ENCODE measurements at regions not wholly inside any gene's neighbourhood (a gene's known extent, or its start where the extent isn't known, plus 50 kb on each side); places are given as distances from the start of the nearest gene placed in this dataset.
"Not testable (repeated sequence)": the region's sequence is repeated elsewhere in the genome, so short reads cannot be mapped to it uniquely, and the experiment has no call there.

GRCh38 chr5:89320421-89321277, 437.7 kb upstream of the MEF2C start:
- H3K36me3 Mint-ChIP-seq (ENCODE audit: low read depth): no peaks in the 10 kb centered on the region
- H3K27me3 Mint-ChIP-seq: no peaks in the 10 kb centered on the region
- intact Hi-C loops (cut with micrococcal nuclease): no loop called here
- H3K9me3 Mint-ChIP-seq: no peaks in the 10 kb centered on the region
- peaks cover 12% of the 10 kb centered on the region for H3K4me1 Mint-ChIP-seq (ENCODE audit: low read depth)
- H3K27ac Mint-ChIP-seq: no peak overlapping the region
- H3K4me3 Mint-ChIP-seq: no peak overlapping the region

GRCh38 chr5:89317838-89318237, 434.9 kb upstream of the MEF2C start:
- H3K36me3 Mint-ChIP-seq (ENCODE audit: low read depth); H3K9me3 Mint-ChIP-seq; intact Hi-C loops (cut with micrococcal nuclease); H3K27me3 Mint-ChIP-seq; H3K4me3 Mint-ChIP-seq; H3K4me1 Mint-ChIP-seq (ENCODE audit: low read depth); H3K27ac Mint-ChIP-seq: not testable (repeated sequence)

- H3K36me3 Mint-ChIP-seq (ENCODE audit: low read depth): no peaks in the 10 kb centered on the region
- peaks cover 7% of the 10 kb centered on the region for H3K4me1 Mint-ChIP-seq (ENCODE audit: low read depth)
- H3K27ac Mint-ChIP-seq: no peak overlapping the region
- intact Hi-C loops (cut with micrococcal nuclease): no loop called here
- no peaks in the 10 kb centered on the region for H3K27me3 Mint-ChIP-seq
- H3K9me3 Mint-ChIP-seq: no peaks in the 10 kb centered on the region
- H3K4me3 Mint-ChIP-seq: no peak overlapping the region
Observed at GRCh38 chr5:89315286-89316100, 432.5 kb upstream of the MEF2C start.

GRCh38 chr5:89313804-89314588, 431.0 kb upstream of the MEF2C start:
- Mint-ChIP-seq H3K4me3 (no peak overlapping the region), H3K4me1 (ENCODE audit: low read depth) (peaks cover 7% of the 10 kb centered on the region), H3K36me3 (ENCODE audit: low read depth) (no peaks in the 10 kb centered on the region), H3K27me3 (no peaks in the 10 kb centered on the region), H3K9me3 (no peaks in the 10 kb centered on the region), H3K27ac (no peak overlapping the region)
- intact Hi-C loops (cut with micrococcal nuclease): no loop called here

- H3K27ac Mint-ChIP-seq: no peak overlapping the region
- no peaks in the 10 kb centered on the region for H3K36me3 Mint-ChIP-seq (ENCODE audit: low read depth)
- peaks cover 7% of the 10 kb centered on the region for H3K4me1 Mint-ChIP-seq (ENCODE audit: low read depth)
- H3K9me3 Mint-ChIP-seq: no peaks in the 10 kb centered on the region
- intact Hi-C loops (cut with micrococcal nuclease): no loop called here
- no peak overlapping the region for H3K4me3 Mint-ChIP-seq
- no peaks in the 10 kb centered on the region for H3K27me3 Mint-ChIP-seq
Observed at GRCh38 chr5:89313044-89313443, 430.1 kb upstream of the MEF2C start.

GRCh38 chr5:89309268-89309667, 426.3 kb upstream of the MEF2C start:
- Mint-ChIP-seq H3K4me1 (ENCODE audit: low read depth) (peaks cover 13% of the 10 kb centered on the region), H3K36me3 (ENCODE audit: low read depth) (no peaks in the 10 kb centered on the region), H3K27ac (no peak overlapping the region), H3K9me3 (no peaks in the 10 kb centered on the region), H3K4me3 (no peak overlapping the region), H3K27me3 (no peaks in the 10 kb centered on the region)
- intact Hi-C loops (cut with micrococcal nuclease): no loop called here

GRCh38 chr5:89308606-89309040, 425.6 kb upstream of the MEF2C start:
- H3K27ac Mint-ChIP-seq: no peak overlapping the region
- H3K36me3 Mint-ChIP-seq (ENCODE audit: low read depth): no peaks in the 10 kb centered on the region
- H3K4me3 Mint-ChIP-seq: no peak overlapping the region
- no peaks in the 10 kb centered on the region for H3K9me3 Mint-ChIP-seq
- peaks cover 7% of the 10 kb centered on the region for H3K4me1 Mint-ChIP-seq (ENCODE audit: low read depth)
- H3K27me3 Mint-ChIP-seq: no peaks in the 10 kb centered on the region
- intact Hi-C loops (cut with micrococcal nuclease): no loop called here

- Mint-ChIP-seq H3K4me1 (ENCODE audit: low read depth) (peaks cover 6% of the 10 kb centered on the region), H3K9me3 (no peaks in the 10 kb centered on the region), H3K27ac (no peak overlapping the region), H3K4me3 (no peak overlapping the region), H3K36me3 (ENCODE audit: low read depth) (no peaks in the 10 kb centered on the region), H3K27me3 (no peaks in the 10 kb centered on the region)
- intact Hi-C loops (cut with micrococcal nuclease): no loop called here
Observed at GRCh38 chr5:89307972-89308371, 425.0 kb upstream of the MEF2C start.

- H3K27ac Mint-ChIP-seq; H3K36me3 Mint-ChIP-seq (ENCODE audit: low read depth); H3K27me3 Mint-ChIP-seq; intact Hi-C loops (cut with micrococcal nuclease); H3K4me3 Mint-ChIP-seq; H3K9me3 Mint-ChIP-seq: not testable (repeated sequence)
- peaks cover 10% of the 10 kb centered on the region for H3K4me1 Mint-ChIP-seq (ENCODE audit: low read depth)
Observed at GRCh38 chr5:89307141-89307540, 424.2 kb upstream of the MEF2C start.

- Mint-ChIP-seq H3K4me3 (no peak overlapping the region), H3K27ac (no peak overlapping the region), H3K27me3 (no peaks in the 10 kb centered on the region), H3K9me3 (no peaks in the 10 kb centered on the region), H3K36me3 (ENCODE audit: low read depth) (no peaks in the 10 kb centered on the region), H3K4me1 (ENCODE audit: low read depth) (peaks cover 26% of the 10 kb centered on the region)
- intact Hi-C loops (cut with micrococcal nuclease): no loop called here
Observed at GRCh38 chr5:89303033-89303480, 420.1 kb upstream of the MEF2C start.

- Mint-ChIP-seq H3K36me3 (ENCODE audit: low read depth) (no peaks in the 10 kb centered on the region), H3K27me3 (no peaks in the 10 kb centered on the region), H3K27ac (no peak overlapping the region), H3K4me3 (no peak overlapping the region), H3K4me1 (ENCODE audit: low read depth) (peaks cover 26% of the 10 kb centered on the region), H3K9me3 (no peaks in the 10 kb centered on the region)
- intact Hi-C loops (cut with micrococcal nuclease): no loop called here
Observed at GRCh38 chr5:89302102-89302891, 419.3 kb upstream of the MEF2C start.

- Mint-ChIP-seq H3K4me3 (no peak overlapping the region), H3K27me3 (no peaks in the 10 kb centered on the region), H3K9me3 (no peaks in the 10 kb centered on the region), H3K36me3 (ENCODE audit: low read depth) (no peaks in the 10 kb centered on the region), H3K27ac (no peak overlapping the region), H3K4me1 (ENCODE audit: low read depth) (peaks cover 26% of the 10 kb centered on the region)
- intact Hi-C loops (cut with micrococcal nuclease): no loop called here
Observed at GRCh38 chr5:89301321-89302025, 418.5 kb upstream of the MEF2C start.
